GM19025 (cell line): ENCODE measurements at regions not wholly inside any gene's neighbourhood (a gene's known extent, or its start where the extent isn't known, plus 50 kb on each side); places are given as distances from the start of the nearest gene placed in this dataset.
"Not testable (repeated sequence)": the region's sequence is repeated elsewhere in the genome, so short reads cannot be mapped to it uniquely, and the experiment has no call there.

Experiments
- ATAC-seq: cut with Tn5 transposase; IDR thresholded peaks from one replicate; pipeline ENCODE4 v1.9.1; 2021; ENCODE audit warnings: mild to moderate bottlenecking, low read depth, moderate library complexity; ENCODE audit not compliant: unreplicated experiment

- no peak for ATAC-seq
Observed at GRCh38 chr7:19318287-19318686, 173.1 kb upstream of the FERD3L start.

- ATAC-seq: no peak
Observed at GRCh38 chr7:19317461-19317860, 172.2 kb upstream of the FERD3L start.

- ATAC-seq: no peak
Observed at GRCh38 chr7:19312416-19312815, 167.2 kb upstream of the FERD3L start.

- ATAC-seq: no peak
Observed at GRCh38 chr7:19307554-19307953, 162.3 kb upstream of the FERD3L start.

GRCh38 chr7:19305698-19306097 lies 160.5 kb upstream of the FERD3L start:
- ATAC-seq: no peak

- no peak for ATAC-seq
Observed at GRCh38 chr7:19304086-19304485, 158.9 kb upstream of the FERD3L start.

GRCh38 chr7:19302731-19303130 lies 157.5 kb upstream of the FERD3L start:
- ATAC-seq: no peak

- no peak for ATAC-seq
Observed at GRCh38 chr7:19296617-19297016, 151.4 kb upstream of the FERD3L start.

- no peak for ATAC-seq
Observed at GRCh38 chr7:19295376-19295775, 150.2 kb upstream of the FERD3L start.

- ATAC-seq: no peak
Observed at GRCh38 chr7:19294619-19295018, 149.4 kb upstream of the FERD3L start.

GRCh38 chr7:19293431-19293830 lies 148.2 kb upstream of the FERD3L start:
- ATAC-seq: no peak

- ATAC-seq: no peak
Observed at GRCh38 chr7:19290968-19291367, 145.7 kb upstream of the FERD3L start.

- ATAC-seq: no peak
Observed at GRCh38 chr7:19290066-19290465, 144.8 kb upstream of the FERD3L start.

GRCh38 chr7:19284596-19285300 lies 139.5 kb upstream of the FERD3L start:
- ATAC-seq: no peak

GRCh38 chr7:19284136-19284535 lies 138.9 kb upstream of the FERD3L start:
- ATAC-seq: no peak

- no peak for ATAC-seq
Observed at GRCh38 chr7:19275000-19275399, 129.8 kb upstream of the FERD3L start.

- ATAC-seq: not testable (repeated sequence)
Observed at GRCh38 chr7:19272329-19272728, 127.1 kb upstream of the FERD3L start.

GRCh38 chr7:19269301-19269700 lies 124.1 kb upstream of the FERD3L start:
- no peak for ATAC-seq

- no peak for ATAC-seq
Observed at GRCh38 chr7:19268737-19269136, 123.5 kb upstream of the FERD3L start.

- no peak for ATAC-seq
Observed at GRCh38 chr7:19262826-19263225, 117.6 kb upstream of the FERD3L start.

- no peak for ATAC-seq
Observed at GRCh38 chr7:19249281-19249680, 104.1 kb upstream of the FERD3L start.

- no peak for ATAC-seq
Observed at GRCh38 chr7:19248681-19249080, 103.5 kb upstream of the FERD3L start.

- no peak for ATAC-seq
Observed at GRCh38 chr7:19248115-19248514, 102.9 kb upstream of the FERD3L start.
